ENCODE measurements at regions not wholly inside any gene's neighbourhood (a gene's known extent, or its start where the extent isn't known, plus 50 kb on each side); places are given as distances from the start of the nearest gene placed in this dataset.
A peak's percentile ranks its signal among the peaks of the same experiment; 100 is the strongest.

- no peak overlapping the region for H3K27ac ChIP-seq
- no peaks in the 10 kb centered on the region for H3K36me3 ChIP-seq
- no peaks in the 10 kb centered on the region for H3K4me1 ChIP-seq
- TF ChIP-seq, protein P1, sequence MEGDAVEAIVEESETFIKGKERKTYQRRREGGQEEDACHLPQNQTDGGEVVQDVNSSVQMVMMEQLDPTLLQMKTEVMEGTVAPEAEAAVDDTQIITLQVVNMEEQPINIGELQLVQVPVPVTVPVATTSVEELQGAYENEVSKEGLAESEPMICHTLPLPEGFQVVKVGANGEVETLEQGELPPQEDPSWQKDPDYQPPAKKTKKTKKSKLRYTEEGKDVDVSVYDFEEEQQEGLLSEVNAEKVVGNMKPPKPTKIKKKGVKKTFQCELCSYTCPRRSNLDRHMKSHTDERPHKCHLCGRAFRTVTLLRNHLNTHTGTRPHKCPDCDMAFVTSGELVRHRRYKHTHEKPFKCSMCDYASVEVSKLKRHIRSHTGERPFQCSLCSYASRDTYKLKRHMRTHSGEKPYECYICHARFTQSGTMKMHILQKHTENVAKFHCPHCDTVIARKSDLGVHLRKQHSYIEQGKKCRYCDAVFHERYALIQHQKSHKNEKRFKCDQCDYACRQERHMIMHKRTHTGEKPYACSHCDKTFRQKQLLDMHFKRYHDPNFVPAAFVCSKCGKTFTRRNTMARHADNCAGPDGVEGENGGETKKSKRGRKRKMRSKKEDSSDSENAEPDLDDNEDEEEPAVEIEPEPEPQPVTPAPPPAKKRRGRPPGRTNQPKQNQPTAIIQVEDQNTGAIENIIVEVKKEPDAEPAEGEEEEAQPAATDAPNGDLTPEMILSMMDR (IDR thresholded peaks at IDR 0.05) = no peak
- no peak for TF ChIP-seq POLR2A (IDR thresholded peaks at IDR 0.05)
- intact Hi-C loops (cut with DNase I) = loop anchor here in 5 of 10 donors (5.0 to 10.0 kb wide), 5 partner anchors 91 to 603 kb away; no protein-coding TSS in a partner anchor
- no peak for DNase-seq
- H3K9me3 ChIP-seq = no peaks in the 10 kb centered on the region
- no peak overlapping the region for H3K4me3 ChIP-seq
- 40 to 63% (median 46%) methylated on average over 3 of the region's 3 CpGs for WGBS, 4 donors
- peaks cover 0 to 15% (median 0%) of the 10 kb centered on the region in 9 donors for H3K27me3 ChIP-seq
- no peak for ATAC-seq
Observed at GRCh38 chr12:126781593-126781992, 1485.4 kb upstream of the TMEM132C start.

DNA sequence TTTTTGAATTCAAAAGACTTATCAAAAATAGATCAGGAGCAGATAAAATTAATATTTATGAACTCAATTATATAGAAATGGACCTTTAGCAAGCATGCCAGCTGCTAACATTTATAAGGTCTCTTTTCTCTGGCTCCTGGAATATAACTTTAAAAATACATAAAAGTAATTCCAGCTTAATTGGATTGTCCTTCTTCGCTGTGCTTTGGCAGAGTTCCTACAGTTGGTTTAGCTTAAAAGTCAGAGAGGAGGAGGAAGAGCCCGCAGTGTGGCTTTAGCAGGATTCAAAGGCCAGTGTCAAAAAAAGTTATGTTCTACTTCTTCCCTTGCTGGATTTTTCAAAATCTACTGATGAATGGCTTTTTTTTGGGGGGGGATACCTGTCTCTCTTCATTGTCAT, 1484.9 kb upstream of the TMEM132C start:
- Histone ChIP-seq H3K4me3 (no peak overlapping the region), H3K4me1 (no peaks in the 10 kb centered on the region), H3K27ac (no peak overlapping the region), H3K36me3 (no peaks in the 10 kb centered on the region), H3K27me3 (peaks cover 0 to 15% (median 0%) of the 10 kb centered on the region in 9 donors), H3K9me3 (no peaks in the 10 kb centered on the region)
- DNase-seq = no peak
- WGBS, 4 donors = 75 to 82% (median 78%) methylated on average over 2 of the region's 2 CpGs
- intact Hi-C loops (cut with DNase I) = loop anchor here in 5 of 10 donors (5.0 to 10.0 kb wide), 5 partner anchors 90 to 603 kb away; no protein-coding TSS in a partner anchor
- TF ChIP-seq, protein P1 (IDR thresholded peaks at IDR 0.05) = no peak
- no peak for TF ChIP-seq POLR2A (IDR thresholded peaks at IDR 0.05)
- ATAC-seq = no peak

GRCh38 chr12:126784328-126784921, 1482.5 kb upstream of the TMEM132C start:
- Histone ChIP-seq H3K4me1 (no peaks in the 10 kb centered on the region), H3K27ac (no peak overlapping the region), H3K4me3 (no peak overlapping the region), H3K9me3 (no peaks in the 10 kb centered on the region), H3K36me3 (no peaks in the 10 kb centered on the region), H3K27me3 (peaks cover 0 to 4% (median 0%) of the 10 kb centered on the region in 9 donors)
- intact Hi-C loops (cut with DNase I) = loop anchor here in 6 of 10 donors (1.0 to 10.0 kb wide), 6 partner anchors 88 to 600 kb away; no protein-coding TSS in a partner anchor
- ATAC-seq (no peak), DNase-seq (peak in 2 of 5 donors; percentile 20 to 36)
- WGBS, 4 donors = 40 to 57% (median 54%) methylated on average over 9 of the region's 9 CpGs
- TF ChIP-seq, protein P1 (IDR thresholded peaks at IDR 0.05) = peak in 11 of 12 donors; percentile 32 to 58 (median 42)
- TF ChIP-seq POLR2A (IDR thresholded peaks at IDR 0.05) = no peak

DNA sequence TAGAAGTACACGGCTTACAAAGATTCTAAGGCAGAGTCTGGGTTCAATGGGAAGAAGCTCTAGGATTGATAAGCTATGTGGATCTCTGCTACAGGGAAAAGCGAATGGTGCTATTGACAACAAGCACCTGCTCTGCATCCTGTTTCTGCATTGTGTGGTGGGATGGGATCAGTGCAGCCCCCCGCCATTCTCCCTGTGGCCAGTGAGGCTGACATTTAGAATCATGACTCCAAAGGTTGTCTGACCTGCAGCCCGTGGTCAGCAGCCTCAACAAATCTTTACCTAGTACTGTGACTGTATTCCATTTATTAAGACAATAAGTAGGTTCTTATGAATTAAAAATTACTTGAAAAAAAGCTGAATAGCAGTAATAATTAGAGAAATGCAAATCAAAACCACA, 1477.0 kb upstream of the TMEM132C start:
- no peaks in the 10 kb centered on the region for H3K36me3 ChIP-seq
- no peaks in the 10 kb centered on the region for H3K9me3 ChIP-seq
- WGBS, 4 donors = 72 to 73% (median 72%) methylated on average over 4 of the region's 4 CpGs
- ATAC-seq (no peak), DNase-seq (no peak)
- intact Hi-C loops (cut with DNase I) = loop anchor here in 3 of 10 donors (5.0 to 10.0 kb wide), 3 partner anchors 77 to 595 kb away; no protein-coding TSS in a partner anchor
- H3K27ac ChIP-seq = no peak overlapping the region
- TF ChIP-seq POLR2A (IDR thresholded peaks at IDR 0.05) = no peak
- TF ChIP-seq, protein P1 (IDR thresholded peaks at IDR 0.05) = no peak
- H3K27me3 ChIP-seq = no peaks in the 10 kb centered on the region
- no peaks in the 10 kb centered on the region for H3K4me1 ChIP-seq
- no peak overlapping the region for H3K4me3 ChIP-seq

All from heart left ventricle (tissue), 16 donors.